PC-3 (cell line): ENCODE measurements at regions not wholly inside any gene's neighbourhood (a gene's known extent, or its start where the extent isn't known, plus 50 kb on each side); places are given as distances from the start of the nearest gene placed in this dataset.

Experiments used
- ATAC-seq: fragments of 200-7000 bp; cut with Tn5 transposase; 2 replicates; pipeline ENCODE4 v1.9.1; 2020; ENCODE audit warnings: mild to moderate bottlenecking, moderate library complexity
- BruUV-seq: library from RNA; stranded (reverse); fragments of 400-500 nt; replicated peaks from 2 replicates; lab custom pipeline; 2021; lab: Mats Ljungman, UMichigan
- CTCF ChIA-PET: fragments of 300-600 bp; sonication (Branson Sonifier 250); formaldehyde crosslinking; loops from one replicate; lab custom pipeline; 2022; ENCODE audit warnings: antibody characterized with exemption; lab: Charles Lee
- POLR2A ChIA-PET: fragments of 300-600 bp; sonication (Branson Sonifier 250); formaldehyde crosslinking; loops from one replicate; lab custom pipeline; 2022; ENCODE audit warnings: antibody characterized with exemption; ENCODE audit not compliant: unreplicated experiment; lab: Charles Lee
- DNase-seq: peaks from one replicate; pipeline ENCODE4 v3.0.0-alpha.2; 2015
- H2AFZ ChIP-seq: fragments of 300-600 bp; sonication (generic); 2 replicates; pipeline ENCODE4 v1.6.0; 2016; ENCODE audit warnings: antibody characterized with exemption, low read length
- H3F3A ChIP-seq: fragments of 300-600 bp; sonication (generic); one replicate; pipeline ENCODE4 v1.6.0; 2017; ENCODE audit warnings: antibody characterized with exemption, low read length, control low read depth, mild to moderate bottlenecking; ENCODE audit not compliant: unreplicated experiment
- H3K27ac ChIP-seq: fragments of 300-600 bp; sonication (generic); 2 replicates; pipeline ENCODE4 v1.5.1; 2016; ENCODE audit warnings: mild to moderate bottlenecking, low read length
- H3K27me3 ChIP-seq: fragments of 300-600 bp; sonication (generic); 2 replicates; pipeline ENCODE4 v1.6.1; 2016; ENCODE audit warnings: low read length, mixed read lengths
- H3K36me3 ChIP-seq: fragments of 300-600 bp; sonication (generic); 2 replicates; pipeline ENCODE4 v1.6.1; 2016; ENCODE audit warnings: low read depth, mixed run types, low read length, mixed read lengths
- H3K4me1 ChIP-seq: fragments of 300-600 bp; sonication (generic); 2 replicates; pipeline ENCODE4 v1.5.1; 2016; ENCODE audit warnings: low read length; ENCODE audit not compliant: insufficient read depth
- H3K4me2 ChIP-seq: fragments of 300-600 bp; sonication (generic); 2 replicates; pipeline ENCODE4 v1.6.0; 2016; ENCODE audit warnings: low read length
- H3K4me3 ChIP-seq: fragments of 300-600 bp; sonication (generic); 2 replicates; pipeline ENCODE4 v1.5.1; 2016; ENCODE audit warnings: mild to moderate bottlenecking, low read length, mixed read lengths
- H3K79me2 ChIP-seq: fragments of 300-600 bp; sonication (generic); 2 replicates; pipeline ENCODE4 v1.6.1; 2017; ENCODE audit warnings: low read length, mixed read lengths
- H3K9ac ChIP-seq: fragments of 300-600 bp; sonication (generic); 2 replicates; pipeline ENCODE4 v1.6.0; 2016; ENCODE audit warnings: mild to moderate bottlenecking, low read length
- H3K9me2 ChIP-seq: fragments of 300-600 bp; sonication (generic); replicated peaks from 2 replicates; pipeline ENCODE4 v1.6.1; 2016; ENCODE audit warnings: mixed run types, low read length, mixed read lengths
- H3K9me3 ChIP-seq: fragments of 300-600 bp; sonication (generic); 2 replicates; pipeline ENCODE4 v1.6.1; 2016; ENCODE audit warnings: low read length, mixed read lengths
- H4K20me1 ChIP-seq: fragments of 300-600 bp; sonication (generic); 2 replicates; pipeline ENCODE4 v1.6.1; 2016; ENCODE audit warnings: low read length, mixed read lengths
- CTCF ChIP-seq: fragments of 300-600 bp; sonication (generic); conservative IDR thresholded peaks from 2 replicates; pipeline ENCODE4 v1.5.1; 2017; ENCODE audit warnings: antibody characterized with exemption, low read depth, mild to moderate bottlenecking, low read length
- EZH2 ChIP-seq: fragments of 300-600 bp; sonication (generic); IDR thresholded peaks from one replicate; pipeline ENCODE4 v1.6.1; 2017; ENCODE audit warnings: antibody characterized with exemption, mild to moderate bottlenecking, low read length; ENCODE audit not compliant: unreplicated experiment
- EZH2phosphoT487 ChIP-seq: fragments of 300-600 bp; sonication (generic); IDR thresholded peaks from 2 replicates; pipeline ENCODE4 v1.6.1; 2018; ENCODE audit warnings: mild to moderate bottlenecking, antibody characterized with exemption, low read length, borderline replicate concordance
- intact Hi-C: fragments of 100-400 bp; cut with micrococcal nuclease; formaldehyde crosslinking; loops from 2 replicates; pipeline ENCODE4 v1.9.0; 2023

GRCh38 chr6:97925504-97925903 lies 642.5 kb upstream of the MMS22L start:
- no peak overlapping the region for H3K27ac ChIP-seq
- ChIA-PET CTCF (no interaction called here), POLR2A (no interaction called here)
- ATAC-seq (no peak), DNase-seq (peak; percentile 6)
- H3K9me3 ChIP-seq, result no peaks in the 10 kb centered on the region
- TF ChIP-seq EZH2phosphoT487 (no peak), CTCF (0 out of 2 replicates have a peak, but pooled peaks have one; percentile 23), EZH2 (no peak)
- no peaks in the 10 kb centered on the region for H3K4me1 ChIP-seq
- no peaks in the 10 kb centered on the region for H3K79me2 ChIP-seq
- peaks cover 14% of the 10 kb centered on the region; the same call in 1 of the 2 replicates for H3K27me3 ChIP-seq
- H3K36me3 ChIP-seq, result no peaks in the 10 kb centered on the region
- H3K9me2 ChIP-seq, result no peaks in the 10 kb centered on the region
- BruUV-seq, result no TSS peak
- H2AFZ ChIP-seq, result no peak overlapping the region
- H4K20me1 ChIP-seq, result no peaks in the 10 kb centered on the region
- no peaks in the 10 kb centered on the region for H3F3A ChIP-seq
- no peak overlapping the region for H3K9ac ChIP-seq
- no peak overlapping the region for H3K4me2 ChIP-seq
- H3K4me3 ChIP-seq, result no peak overlapping the region
- intact Hi-C loops, result loop anchor here (1.0 to 10.0 kb wide), 2 partner anchors 221 to 428 kb away; no protein-coding TSS in a partner anchor

DNA sequence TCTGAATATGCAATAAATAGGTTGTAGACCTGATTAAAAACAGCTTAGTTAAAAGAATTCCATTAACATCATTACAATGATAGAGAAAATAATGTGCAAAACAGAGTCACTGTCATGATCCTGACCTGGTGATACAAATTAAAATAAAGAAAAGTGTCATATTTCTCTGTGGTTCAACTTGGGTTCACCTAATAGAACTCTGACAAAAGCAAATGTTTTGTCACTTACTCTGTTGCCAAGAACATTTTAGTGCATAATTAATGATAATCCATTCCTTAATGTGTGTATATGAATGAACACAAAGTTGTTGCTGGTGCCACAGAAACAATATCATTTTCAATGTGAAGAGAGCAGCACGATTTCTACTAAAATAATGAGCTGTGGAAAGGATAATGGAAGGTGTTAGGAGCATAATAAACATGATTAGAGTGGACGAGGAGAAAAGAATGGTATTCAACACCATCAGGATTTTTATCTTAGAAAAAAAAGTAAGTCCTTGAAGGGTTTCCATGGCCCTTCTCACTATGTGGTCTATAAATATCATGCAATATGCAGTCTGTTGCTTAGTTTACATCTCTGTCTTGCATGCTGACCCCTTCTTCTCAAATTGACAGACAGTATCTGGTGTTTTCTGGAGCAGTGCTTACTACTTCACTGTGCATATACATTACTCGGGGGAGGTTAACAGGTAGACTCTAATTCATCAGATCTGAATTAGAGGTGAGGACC lies 656.6 kb upstream of the MMS22L start:
- POLR2A ChIA-PET, result no interaction called here
- Histone ChIP-seq H3K27ac (no peak overlapping the region), H3K9me2 (no peaks in the 10 kb centered on the region), H2AFZ (no peak overlapping the region), H3K27me3 (no peaks in the 10 kb centered on the region; the same call in 1 of the 2 replicates), H3K9ac (no peak overlapping the region), H3F3A (no peaks in the 10 kb centered on the region), H4K20me1 (no peaks in the 10 kb centered on the region), H3K4me2 (no peak overlapping the region), H3K79me2 (no peaks in the 10 kb centered on the region), H3K36me3 (no peaks in the 10 kb centered on the region), H3K4me3 (no peak overlapping the region), H3K9me3 (no peaks in the 10 kb centered on the region), H3K4me1 (no peaks in the 10 kb centered on the region)
- DNase-seq, result no peak
- TF ChIP-seq CTCF (no peak), EZH2 (no peak), EZH2phosphoT487 (no peak)
- BruUV-seq, result no TSS peak
- intact Hi-C loops, result no loop called here
- no peak for ATAC-seq
- CTCF ChIA-PET, result no interaction called here

GRCh38 chr6:97947841-97948240 lies 664.8 kb upstream of the MMS22L start:
- no peak overlapping the region for H3K4me2 ChIP-seq
- no peaks in the 10 kb centered on the region for H3K9me3 ChIP-seq
- no peak overlapping the region for H3K9ac ChIP-seq
- ChIA-PET POLR2A (no interaction called here), CTCF (interaction anchor here (0.5 kb wide), 1 partner anchor 888 kb away, joined by 3 read pairs; no protein-coding TSS in a partner anchor)
- H4K20me1 ChIP-seq, result no peaks in the 10 kb centered on the region
- H3K27ac ChIP-seq, result no peak overlapping the region
- no peaks in the 10 kb centered on the region for H3K27me3 ChIP-seq
- peaks cover 7% of the 10 kb centered on the region; the same call in 1 of the 2 replicates for H3K4me1 ChIP-seq
- ATAC-seq (no peak), DNase-seq (peak; percentile 95)
- intact Hi-C loops, result no loop called here
- BruUV-seq, result no TSS peak
- H2AFZ ChIP-seq, result no peak overlapping the region
- no peaks in the 10 kb centered on the region for H3F3A ChIP-seq
- no peaks in the 10 kb centered on the region for H3K9me2 ChIP-seq
- H3K79me2 ChIP-seq, result no peaks in the 10 kb centered on the region
- H3K4me3 ChIP-seq, result no peak overlapping the region
- TF ChIP-seq EZH2phosphoT487, result no peak
- no peak for TF ChIP-seq CTCF
- TF ChIP-seq EZH2, result no peak
- no peaks in the 10 kb centered on the region for H3K36me3 ChIP-seq
